SK-N-SH treated with all-trans-retinoic acid at 6 μM for 48 hours (cell line): ENCODE measurements at regions not wholly inside any gene's neighbourhood (a gene's known extent, or its start where the extent isn't known, plus 50 kb on each side); places are given as distances from the start of the nearest gene placed in this dataset.

Source experiments
- ATAC-seq: fragments of 200-7000 bp; cut with Tn5 transposase; 3 replicates; pipeline ENCODE4 v1.9.1; 2020; ENCODE audit warnings: mild to moderate bottlenecking, moderate library complexity
- ARNTL ChIP-seq: fragments of 450-650 bp; formaldehyde crosslinking; IDR thresholded peaks from 2 replicates; pipeline ENCODE4 v1.5.0; 2020; ENCODE audit warnings: low read depth, mild to moderate bottlenecking, moderate library complexity, borderline replicate concordance
- BACH2 ChIP-seq: fragments of 250-450 bp; sonication (Bioruptor Pico); IDR thresholded peaks from 2 replicates; pipeline ENCODE4 v1.9.0; 2021; ENCODE audit warnings: mild to moderate bottlenecking, borderline replicate concordance
- CREB5 ChIP-seq: fragments of 250-450 bp; sonication (Bioruptor Pico); IDR thresholded peaks from 2 replicates; pipeline ENCODE4 v1.5.1; 2020; ENCODE audit warnings: low read depth, mild to moderate bottlenecking, moderate library complexity
- CSDC2 ChIP-seq: fragments of 250-450 bp; sonication (Bioruptor Pico); IDR thresholded peaks from 2 replicates; pipeline ENCODE4 v1.5.0; 2020; ENCODE audit warnings: mild to moderate bottlenecking, moderate library complexity
- CSRNP3 ChIP-seq: fragments of 250-450 bp; sonication (Bioruptor Pico); IDR thresholded peaks from 2 replicates; pipeline ENCODE4 v1.5.1; 2021; ENCODE audit warnings: mild to moderate bottlenecking, moderate library complexity
- ESRRG ChIP-seq: fragments of 250-450 bp; sonication (Bioruptor Pico); IDR thresholded peaks from 2 replicates; pipeline ENCODE4 v1.6.1; 2021; ENCODE audit warnings: mild to moderate bottlenecking
- GLIS3 ChIP-seq: fragments of 250-450 bp; sonication (Bioruptor Pico); IDR thresholded peaks from 2 replicates; pipeline ENCODE4 v1.5.0; 2020; ENCODE audit warnings: mild to moderate bottlenecking, moderate library complexity
- ISL1 ChIP-seq: fragments of 250-450 bp; sonication (Bioruptor Pico); IDR thresholded peaks from 2 replicates; pipeline ENCODE4 v2.1.2; 2022; ENCODE audit warnings: mild to moderate bottlenecking, moderate library complexity
- OSR1 ChIP-seq: fragments of 250-450 bp; sonication (Bioruptor Pico); IDR thresholded peaks from 2 replicates; pipeline ENCODE4 v1.8.0; 2022; ENCODE audit warnings: moderate library complexity, mild to moderate bottlenecking, inconsistent platforms
- PATZ1 ChIP-seq: fragments of 250-450 bp; sonication (Bioruptor Pico); IDR thresholded peaks from 2 replicates; pipeline ENCODE4 v1.8.0; 2020; ENCODE audit warnings: mild to moderate bottlenecking, moderate library complexity, borderline replicate concordance
- POU6F1 ChIP-seq: fragments of 250-450 bp; sonication (Bioruptor Pico); IDR thresholded peaks from 2 replicates; pipeline ENCODE4 v1.8.0; 2021; ENCODE audit warnings: low read depth, mild to moderate bottlenecking, moderate library complexity, borderline replicate concordance
- RARB ChIP-seq: fragments of 250-450 bp; sonication (Bioruptor Pico); IDR thresholded peaks from 2 replicates; pipeline ENCODE4 v1.8.0; 2021; ENCODE audit warnings: mild to moderate bottlenecking, moderate library complexity
- SNAI2 ChIP-seq: fragments of 250-450 bp; sonication (Bioruptor Pico); IDR thresholded peaks from 2 replicates; pipeline ENCODE4 v1.5.0; 2020; ENCODE audit warnings: mild to moderate bottlenecking, moderate library complexity
- TCF4 ChIP-seq: fragments of 250-450 bp; sonication (Bioruptor Pico); IDR thresholded peaks from 2 replicates; pipeline ENCODE4 v1.8.0; 2021; ENCODE audit warnings: mild to moderate bottlenecking, moderate library complexity, borderline replicate concordance
- TOX ChIP-seq: fragments of 250-450 bp; sonication (Bioruptor Pico); IDR thresholded peaks from 2 replicates; pipeline ENCODE4 v1.8.0; 2021; ENCODE audit warnings: mild to moderate bottlenecking, moderate library complexity, borderline replicate concordance
- ZC3H10 ChIP-seq: fragments of 250-450 bp; sonication (Bioruptor Pico); IDR thresholded peaks from 2 replicates; pipeline ENCODE4 v1.5.1; 2021; ENCODE audit warnings: mild to moderate bottlenecking, moderate library complexity
- ZFP3 ChIP-seq: fragments of 250-450 bp; sonication (Bioruptor Pico); IDR thresholded peaks from 2 replicates; pipeline ENCODE4 v1.5.0; 2020; ENCODE audit warnings: mild to moderate bottlenecking, moderate library complexity
- ZFP30 ChIP-seq: fragments of 450-650 bp; formaldehyde crosslinking; IDR thresholded peaks from 2 replicates; pipeline ENCODE4 v1.5.0; 2022; ENCODE audit warnings: mild to moderate bottlenecking, moderate library complexity
- ZNF565 ChIP-seq: fragments of 450-650 bp; formaldehyde crosslinking; conservative IDR thresholded peaks from 2 replicates; pipeline ENCODE4 v1.5.0; 2020; ENCODE audit warnings: low read depth, mild to moderate bottlenecking, moderate library complexity
- ZNF70 ChIP-seq: fragments of 450-650 bp; formaldehyde crosslinking; IDR thresholded peaks from 2 replicates; pipeline ENCODE4 v1.5.0; 2020; ENCODE audit warnings: mild to moderate bottlenecking, moderate library complexity
- ZNF8 ChIP-seq: fragments of 450-650 bp; formaldehyde crosslinking; IDR thresholded peaks from 2 replicates; pipeline ENCODE4 v1.5.0; 2020; ENCODE audit warnings: mild to moderate bottlenecking, moderate library complexity

- ATAC-seq, result no peak
- TF ChIP-seq ESRRG (CRISPR knock-in tag), result no peak
- TF ChIP-seq ZNF8 (CRISPR knock-in tag), result no peak
- TF ChIP-seq PATZ1 (CRISPR knock-in tag), result no peak
- TF ChIP-seq TCF4 (CRISPR knock-in tag), result no peak
- TF ChIP-seq ZFP3 (CRISPR knock-in tag), result no peak
- TF ChIP-seq ZNF70 (CRISPR knock-in tag), result no peak
- TF ChIP-seq TOX (CRISPR knock-in tag), result no peak
- TF ChIP-seq ISL1 (CRISPR knock-in tag), result no peak
- no peak for TF ChIP-seq ZC3H10
- TF ChIP-seq, all 23 proteins: peak for 0
Measured at GRCh38 chr6:12221856-12222255, 68.3 kb upstream of the EDN1 start.

GRCh38 chr6:12222405-12223366 is 67.5 kb upstream of the EDN1 start:
- no peak for ATAC-seq
- TF ChIP-seq GLIS3 (CRISPR knock-in tag) (no peak), ZFP3 (CRISPR knock-in tag) (no peak), PATZ1 (CRISPR knock-in tag) (no peak), CREB5 (CRISPR knock-in tag) (no peak), TCF4 (CRISPR knock-in tag) (no peak), CSDC2 (CRISPR knock-in tag) (no peak), ARNTL (CRISPR knock-in tag) (no peak), RARB (CRISPR knock-in tag) (no peak), ZNF565 (no peak), ZC3H10 (no peak)
- TF ChIP-seq, all 23 proteins: peak for 0

- TF ChIP-seq GLIS3 (CRISPR knock-in tag), result no peak
- no peak for TF ChIP-seq CREB5 (CRISPR knock-in tag)
- no peak for TF ChIP-seq BACH2 (CRISPR knock-in tag)
- TF ChIP-seq ZNF8 (CRISPR knock-in tag), result no peak
- no peak for TF ChIP-seq OSR1
- no peak for TF ChIP-seq SNAI2 (CRISPR knock-in tag)
- no peak for TF ChIP-seq ZC3H10
- no peak for TF ChIP-seq RARB (CRISPR knock-in tag)
- TF ChIP-seq ZFP3 (CRISPR knock-in tag), result no peak
- TF ChIP-seq POU6F1 (CRISPR knock-in tag), result no peak
- TF ChIP-seq CSDC2 (CRISPR knock-in tag), result no peak
- no peak for TF ChIP-seq ARNTL (CRISPR knock-in tag)
- TF ChIP-seq TCF4 (CRISPR knock-in tag), result no peak
- no peak for TF ChIP-seq ESRRG (CRISPR knock-in tag)
- no peak for TF ChIP-seq CSRNP3
- no peak for TF ChIP-seq ZNF565
- no peak for TF ChIP-seq PATZ1 (CRISPR knock-in tag)
- no peak for TF ChIP-seq ZFP30 (CRISPR knock-in tag)
- TF ChIP-seq TOX (CRISPR knock-in tag), result no peak
- ATAC-seq, result no peak
Measured at GRCh38 chr6:12223383-12223782, 66.8 kb upstream of the EDN1 start.
